ENCODE measurements at regions not wholly inside any gene's neighbourhood (a gene's known extent, or its start where the extent isn't known, plus 50 kb on each side); places are given as distances from the start of the nearest gene placed in this dataset.

DNA sequence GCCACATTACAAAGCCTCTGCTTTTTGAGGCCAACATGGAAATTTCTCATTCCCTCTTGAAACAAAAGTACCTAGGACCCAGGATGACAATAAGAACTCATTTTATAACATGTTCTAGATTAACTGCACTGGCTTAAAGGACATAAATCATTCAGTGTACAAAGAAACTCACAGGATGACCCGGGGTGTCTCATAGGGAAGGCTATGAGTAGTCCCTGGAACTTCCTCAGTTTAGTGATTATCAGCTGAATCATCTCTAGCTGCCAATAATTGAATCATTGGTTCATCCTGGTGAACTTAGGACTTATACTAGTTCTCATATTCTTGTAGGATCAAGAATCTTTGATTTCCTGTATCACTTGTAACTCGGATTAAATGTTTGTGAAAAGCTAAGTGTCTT, 95.8 kb upstream of the WDR1 start:
- no peak overlapping the region for H2BK120ac ChIP-seq (ENCODE audit: low read depth, low read length, poor library complexity, severe bottlenecking)
- no peak overlapping the region for H3K4ac ChIP-seq (ENCODE audit: low read depth, low read length)
- DNase-seq: no peak
- H3K4me2 ChIP-seq (ENCODE audit: insufficient read depth, insufficient read length, low read length): no peak overlapping the region
- no peaks in the 10 kb centered on the region for H3K27me3 ChIP-seq (ENCODE audit: insufficient read depth, low read length)
- no peak overlapping the region for H3K9ac ChIP-seq (ENCODE audit: extremely low read depth, insufficient read length, low read length)
- no peak overlapping the region for H3T11ph ChIP-seq (ENCODE audit: low read length)
- H3K9me3 Mint-ChIP-seq: peaks cover 0 to 2% of the 10 kb centered on the region in 2 experiments; a peak in 3 of 5 replicates
- peaks cover 18% of the 10 kb centered on the region for H3K27me3 Mint-ChIP-seq (ENCODE audit: low read depth)
- H3K9me3 ChIP-seq (ENCODE audit: control insufficient read depth, low read depth, low read length): no peaks in the 10 kb centered on the region
- H4K5ac ChIP-seq (ENCODE audit: insufficient read length, low read depth, low read length): no peak overlapping the region
- TF ChIP-seq, protein P1, sequence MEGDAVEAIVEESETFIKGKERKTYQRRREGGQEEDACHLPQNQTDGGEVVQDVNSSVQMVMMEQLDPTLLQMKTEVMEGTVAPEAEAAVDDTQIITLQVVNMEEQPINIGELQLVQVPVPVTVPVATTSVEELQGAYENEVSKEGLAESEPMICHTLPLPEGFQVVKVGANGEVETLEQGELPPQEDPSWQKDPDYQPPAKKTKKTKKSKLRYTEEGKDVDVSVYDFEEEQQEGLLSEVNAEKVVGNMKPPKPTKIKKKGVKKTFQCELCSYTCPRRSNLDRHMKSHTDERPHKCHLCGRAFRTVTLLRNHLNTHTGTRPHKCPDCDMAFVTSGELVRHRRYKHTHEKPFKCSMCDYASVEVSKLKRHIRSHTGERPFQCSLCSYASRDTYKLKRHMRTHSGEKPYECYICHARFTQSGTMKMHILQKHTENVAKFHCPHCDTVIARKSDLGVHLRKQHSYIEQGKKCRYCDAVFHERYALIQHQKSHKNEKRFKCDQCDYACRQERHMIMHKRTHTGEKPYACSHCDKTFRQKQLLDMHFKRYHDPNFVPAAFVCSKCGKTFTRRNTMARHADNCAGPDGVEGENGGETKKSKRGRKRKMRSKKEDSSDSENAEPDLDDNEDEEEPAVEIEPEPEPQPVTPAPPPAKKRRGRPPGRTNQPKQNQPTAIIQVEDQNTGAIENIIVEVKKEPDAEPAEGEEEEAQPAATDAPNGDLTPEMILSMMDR (conservative IDR thresholded peaks at IDR 0.05): no peak
- no CpG with 5 or more reads among the region's 2 CpGs for WGBS (ENCODE audit: extremely low coverage, insufficient read length, low lambda C conversion rate)
- H2AK5ac ChIP-seq (ENCODE audit: insufficient read length, low read length): no peak overlapping the region
- no peaks in the 10 kb centered on the region for H3K4me1 ChIP-seq (ENCODE audit: insufficient read depth, low read length)
- H2BK5ac ChIP-seq (ENCODE audit: insufficient read length, low read length): no peak overlapping the region
- no peak overlapping the region for H3K14ac ChIP-seq (ENCODE audit: insufficient read depth, low read length)
- no peak overlapping the region for H3K4me3 Mint-ChIP-seq
- H4K91ac ChIP-seq (ENCODE audit: insufficient read length, low read depth, low read length): no peak overlapping the region
- no peak overlapping the region for H4K8ac ChIP-seq (replicated peaks; ENCODE audit: insufficient read length, low read depth, low read length)
- H3K36me3 Mint-ChIP-seq (ENCODE audit: insufficient read depth in 1 of 3, low read depth in 3 of 3): no peaks in the 10 kb centered on the region
- H3K79me2 ChIP-seq (ENCODE audit: insufficient read depth, low read length): no peaks in the 10 kb centered on the region
- no peak overlapping the region for H2AFZ ChIP-seq (ENCODE audit: low read length)
- H3K18ac ChIP-seq (ENCODE audit: insufficient read length, low read depth, low read length): no peak overlapping the region
- H4K20me1 ChIP-seq (ENCODE audit: control insufficient read depth, insufficient read depth, insufficient read length): no peaks in the 10 kb centered on the region
- H3K56ac ChIP-seq (ENCODE audit: insufficient read length, low read depth, low read length): no peak overlapping the region
- no peak overlapping the region for H2BK12ac ChIP-seq (ENCODE audit: insufficient read length, low read depth, low read length)
- H3K4me1 Mint-ChIP-seq: no peaks in the 10 kb centered on the region
- H3K27ac Mint-ChIP-seq: no peak overlapping the region
- H2BK15ac ChIP-seq (ENCODE audit: low read depth, low read length): no peak overlapping the region
- H2BK20ac ChIP-seq (ENCODE audit: low read depth, low read length, poor library complexity, severe bottlenecking): no peak overlapping the region
- H3K23ac ChIP-seq (ENCODE audit: insufficient read length, low read depth, low read length): no peak overlapping the region
- H3K27ac ChIP-seq (ENCODE audit: insufficient read length, low read depth, low read length): no peak overlapping the region
- H3K79me1 ChIP-seq (ENCODE audit: insufficient read depth, low read depth, low read length, poor library complexity, severe bottlenecking): no peaks in the 10 kb centered on the region
- H3K23me2 ChIP-seq (ENCODE audit: insufficient read length, low read depth, low read length, poor library complexity, severe bottlenecking): no peaks in the 10 kb centered on the region
